Keratinocyte (primary cell): ENCODE measurements at regions not wholly inside any gene's neighbourhood (a gene's known extent, or its start where the extent isn't known, plus 50 kb on each side); places are given as distances from the start of the nearest gene placed in this dataset.

Source experiments
- EZH2 ChIP-seq: IDR thresholded peaks from one replicate; pipeline ENCODE4 v1.6.1; 2012; ENCODE audit warnings: inconsistent platforms, mild to moderate bottlenecking, low read length, moderate library complexity
- TF ChIP-seq, protein P1 (sequence below), 3 experiments: IDR thresholded peaks in 1 of 3; conservative IDR thresholded peaks in 1 of 3; optimal IDR thresholded peaks in 1 of 3; 2 replicates in 2 of 3; 3 replicates in 1 of 3; pipeline versions ENCODE3 to v1.5.1; 2011; ENCODE audit warnings: low read length in 3 of 3, mild to moderate bottlenecking in 3 of 3, moderate library complexity in 2 of 3, control low read depth in 1 of 3, inconsistent platforms in 1 of 3; ENCODE audit not compliant: insufficient read depth in 2 of 3; ENCODE audit errors: extremely low read depth in 1 of 3

DNA sequence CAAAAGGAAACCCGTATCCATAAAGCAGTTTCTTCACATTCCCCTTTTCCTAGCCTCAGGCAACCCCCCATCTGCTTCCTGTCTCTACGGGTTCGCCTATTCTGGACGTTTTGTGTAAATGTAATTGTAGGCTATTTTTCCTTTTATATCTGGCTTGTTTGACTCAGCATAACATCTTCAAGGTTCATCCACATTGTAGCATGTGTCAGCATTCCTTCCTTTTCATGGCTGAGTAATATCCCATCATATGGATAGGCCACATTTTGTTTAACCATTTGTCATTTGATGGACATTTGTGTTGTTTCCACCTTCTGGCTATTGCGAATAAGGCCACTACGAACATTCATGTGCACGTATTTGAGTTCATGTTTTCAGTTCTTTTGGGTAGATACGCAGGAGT is 54.6 kb downstream of the FOXL1 start:
- TF ChIP-seq, protein P1, sequence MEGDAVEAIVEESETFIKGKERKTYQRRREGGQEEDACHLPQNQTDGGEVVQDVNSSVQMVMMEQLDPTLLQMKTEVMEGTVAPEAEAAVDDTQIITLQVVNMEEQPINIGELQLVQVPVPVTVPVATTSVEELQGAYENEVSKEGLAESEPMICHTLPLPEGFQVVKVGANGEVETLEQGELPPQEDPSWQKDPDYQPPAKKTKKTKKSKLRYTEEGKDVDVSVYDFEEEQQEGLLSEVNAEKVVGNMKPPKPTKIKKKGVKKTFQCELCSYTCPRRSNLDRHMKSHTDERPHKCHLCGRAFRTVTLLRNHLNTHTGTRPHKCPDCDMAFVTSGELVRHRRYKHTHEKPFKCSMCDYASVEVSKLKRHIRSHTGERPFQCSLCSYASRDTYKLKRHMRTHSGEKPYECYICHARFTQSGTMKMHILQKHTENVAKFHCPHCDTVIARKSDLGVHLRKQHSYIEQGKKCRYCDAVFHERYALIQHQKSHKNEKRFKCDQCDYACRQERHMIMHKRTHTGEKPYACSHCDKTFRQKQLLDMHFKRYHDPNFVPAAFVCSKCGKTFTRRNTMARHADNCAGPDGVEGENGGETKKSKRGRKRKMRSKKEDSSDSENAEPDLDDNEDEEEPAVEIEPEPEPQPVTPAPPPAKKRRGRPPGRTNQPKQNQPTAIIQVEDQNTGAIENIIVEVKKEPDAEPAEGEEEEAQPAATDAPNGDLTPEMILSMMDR (optimal IDR thresholded peaks at IDR 0.05 in 1 of 3, IDR thresholded peaks at IDR 0.05 in 1 of 3, conservative IDR thresholded peaks at IDR 0.05 in 1 of 3; ENCODE audit: extremely low read depth in 1 of 3, insufficient read depth in 2 of 3, low read length in 3 of 3), result no peak
- no peak for TF ChIP-seq EZH2
